Kidney capillary endothelial cell (primary cell): ENCODE measurements at regions not wholly inside any gene's neighbourhood (a gene's known extent, or its start where the extent isn't known, plus 50 kb on each side); places are given as distances from the start of the nearest gene placed in this dataset.

ENCODE experiments used
- DNase-seq: peaks from one replicate; pipeline ENCODE4 v3.0.0-alpha.2; 2018; ENCODE audit warnings: low spot score

DNA sequence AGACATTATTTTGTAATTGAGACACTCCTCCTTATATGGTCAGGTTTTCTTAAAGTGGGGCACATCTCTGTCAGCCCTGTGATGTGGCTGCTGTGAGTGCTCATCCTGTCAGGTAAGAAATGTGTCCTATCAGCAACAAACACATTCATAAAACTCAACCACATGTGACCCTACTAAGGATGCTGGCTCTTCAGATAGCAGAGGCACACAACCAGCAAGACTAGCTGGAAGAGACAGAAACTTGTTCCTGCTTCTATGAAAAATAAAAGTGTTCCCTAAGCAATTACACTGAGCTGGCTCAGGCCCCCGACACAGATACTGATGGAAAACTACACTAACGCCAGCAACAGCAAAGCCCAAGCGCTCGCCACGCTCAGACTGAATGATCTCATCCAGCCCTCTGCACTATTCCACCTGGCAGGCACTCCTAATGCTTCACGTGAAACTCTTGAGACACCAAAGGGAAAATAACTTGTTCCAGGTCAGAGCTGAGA is 49.8 kb upstream of the CYP2D6 start:
- no peak for DNase-seq
